CD4-positive, CD25-positive, alpha-beta regulatory T cell (primary cell): ENCODE measurements at regions not wholly inside any gene's neighbourhood (a gene's known extent, or its start where the extent isn't known, plus 50 kb on each side); places are given as distances from the start of the nearest gene placed in this dataset.

ENCODE experiments used
- ATAC-seq, 2 donors: fragments of 150-1000 bp; cut with Tn5 transposase; one replicate each; pipeline ENCODE4 v1.10.0; 2021; ENCODE audit warnings: low read depth in 2 of 2, moderate number of reproducible peaks in 2 of 2, moderate library complexity in 1 of 2
- DNase-seq, 3 donors: peaks; one replicate each; pipeline versions ENCODE4 v3.0.0 to v3.0.0-alpha.2; 2012 to 2022; ENCODE audit warnings: mixed read lengths in 1 of 3
- H3K27ac ChIP-seq: one replicate; pipeline ENCODE4 v1.7.0; 2013; ENCODE audit warnings: mild to moderate bottlenecking, low read length; ENCODE audit not compliant: insufficient read depth, poor library complexity, severe bottlenecking
- H3K27me3 ChIP-seq: one replicate; pipeline ENCODE4 v1.7.0; 2013; ENCODE audit warnings: low read length; ENCODE audit not compliant: control insufficient read depth, insufficient read depth
- H3K36me3 ChIP-seq: one replicate; pipeline ENCODE4 v1.7.0; 2013; ENCODE audit warnings: mild to moderate bottlenecking, low read length, moderate library complexity; ENCODE audit not compliant: control insufficient read depth, insufficient read depth
- H3K4me1 ChIP-seq: 2 replicates; pipeline ENCODE4 v1.7.0; 2013; ENCODE audit warnings: mild to moderate bottlenecking, low read length; ENCODE audit not compliant: insufficient read depth, control insufficient read depth, poor library complexity, severe bottlenecking
- H3K4me3 ChIP-seq: one replicate; pipeline ENCODE4 v1.7.0; 2013; ENCODE audit warnings: low read depth, mild to moderate bottlenecking, low read length, moderate library complexity
- H3K9me3 ChIP-seq, 2 experiments: 1 replicate in 1 of 2; 2 replicates in 1 of 2; pipeline ENCODE4 v1.7.0; 2013; ENCODE audit warnings: low read length in 2 of 2, mild to moderate bottlenecking in 1 of 2, moderate library complexity in 1 of 2; ENCODE audit not compliant: control insufficient read depth in 2 of 2
- H3K27ac Mint-ChIP-seq, 3 donors: one replicate each; pipeline ENCODE4 v1.8.0; 2020 to 2022; ENCODE audit warnings: mild to moderate bottlenecking in 3 of 3, mixed read lengths in 3 of 3, moderate library complexity in 2 of 3
- H3K27me3 Mint-ChIP-seq: one replicate; pipeline ENCODE4 v1.8.0; 2022; ENCODE audit warnings: mild to moderate bottlenecking, mixed read lengths
- H3K36me3 Mint-ChIP-seq: one replicate; pipeline ENCODE4 v1.8.0; 2020; ENCODE audit warnings: mixed read lengths
- H3K4me1 Mint-ChIP-seq, 4 donors: one replicate each; pipeline ENCODE4 v1.8.0; 2020 to 2022; ENCODE audit warnings: mixed read lengths in 4 of 4, mild to moderate bottlenecking in 1 of 4
- H3K4me3 Mint-ChIP-seq, 4 donors: one replicate each; pipeline ENCODE4 v1.8.0; 2020 to 2022; ENCODE audit warnings: mild to moderate bottlenecking in 4 of 4, mixed read lengths in 4 of 4, moderate library complexity in 3 of 4
- H3K9me3 Mint-ChIP-seq, 7 donors: one replicate each; pipeline ENCODE4 v1.8.0; 2020 to 2022; ENCODE audit warnings: mixed read lengths in 7 of 7, mild to moderate bottlenecking in 3 of 7, moderate library complexity in 2 of 7

GRCh38 chr2:119063177-119063576 lies 95.4 kb downstream of the C1QL2 start:
- DNase-seq: no peak
- H3K9me3 Mint-ChIP-seq: no peaks in the 10 kb centered on the region
- H3K27me3 Mint-ChIP-seq: no peaks in the 10 kb centered on the region
- Histone ChIP-seq H3K4me3 (no peak overlapping the region), H3K27me3 (no peaks in the 10 kb centered on the region), H3K9me3 (peaks cover 0 to 2% of the 10 kb centered on the region in 2 experiments), H3K27ac (no peak overlapping the region), H3K36me3 (no peaks in the 10 kb centered on the region), H3K4me1 (no peaks in the 10 kb centered on the region)
- no peak overlapping the region for H3K27ac Mint-ChIP-seq
- ATAC-seq: no peak
- no peaks in the 10 kb centered on the region for H3K36me3 Mint-ChIP-seq
- no peak overlapping the region for H3K4me3 Mint-ChIP-seq
- no peaks in the 10 kb centered on the region for H3K4me1 Mint-ChIP-seq

DNA sequence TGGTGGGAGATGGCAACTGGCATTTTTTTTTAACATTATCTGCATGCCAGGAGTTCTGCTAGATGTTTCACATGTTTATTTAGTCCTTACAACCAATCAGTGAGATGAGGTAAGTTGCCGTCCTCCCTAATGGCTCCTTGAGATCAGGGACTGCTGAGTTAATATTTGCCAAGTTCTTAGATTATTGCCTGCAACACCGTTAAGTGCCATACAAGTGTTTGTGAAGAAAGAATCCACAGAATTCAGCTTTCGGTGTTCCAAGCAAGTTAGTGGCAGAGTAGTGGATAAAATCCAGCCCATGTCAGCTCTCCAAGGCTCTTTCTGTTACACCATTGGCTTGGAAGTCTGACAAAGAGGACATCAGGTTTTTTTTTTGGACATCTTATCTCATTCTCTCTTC lies 95.9 kb downstream of the C1QL2 start:
- Histone ChIP-seq H3K4me3 (no peak overlapping the region), H3K9me3 (peaks cover 0 to 2% of the 10 kb centered on the region in 2 experiments), H3K4me1 (no peaks in the 10 kb centered on the region), H3K27me3 (no peaks in the 10 kb centered on the region), H3K27ac (no peak overlapping the region), H3K36me3 (no peaks in the 10 kb centered on the region)
- Mint-ChIP-seq H3K4me3 (no peak overlapping the region), H3K27me3 (no peaks in the 10 kb centered on the region), H3K4me1 (no peaks in the 10 kb centered on the region), H3K27ac (no peak overlapping the region), H3K9me3 (no peaks in the 10 kb centered on the region), H3K36me3 (no peaks in the 10 kb centered on the region)
- DNase-seq: no peak
- ATAC-seq: no peak

DNA sequence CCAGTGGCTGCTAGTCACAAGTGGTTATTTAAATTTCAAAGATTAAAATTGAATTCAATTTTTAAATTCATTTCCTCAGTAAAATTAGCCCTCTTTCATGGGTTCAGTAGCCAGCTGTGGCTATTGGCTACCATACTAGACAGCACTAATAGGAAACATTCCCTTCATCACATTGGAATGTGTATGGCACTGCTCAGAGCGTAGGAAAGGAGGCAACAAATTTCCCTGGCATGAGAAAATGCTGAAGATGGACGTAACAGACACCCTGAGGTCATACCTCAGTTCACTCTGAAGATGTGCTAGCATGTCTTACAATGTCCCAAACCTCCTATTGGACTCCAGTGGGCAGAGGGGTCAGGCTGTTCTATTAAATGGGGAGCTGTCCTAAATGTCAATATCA lies 96.4 kb downstream of the C1QL2 start:
- Mint-ChIP-seq H3K4me3 (no peak overlapping the region), H3K9me3 (no peaks in the 10 kb centered on the region), H3K36me3 (no peaks in the 10 kb centered on the region), H3K4me1 (no peaks in the 10 kb centered on the region), H3K27ac (no peak overlapping the region), H3K27me3 (no peaks in the 10 kb centered on the region)
- DNase-seq: no peak
- no peak overlapping the region for H3K4me3 ChIP-seq
- H3K36me3 ChIP-seq: no peaks in the 10 kb centered on the region
- ATAC-seq: no peak
- H3K27ac ChIP-seq: no peak overlapping the region
- H3K9me3 ChIP-seq: peaks cover 0 to 2% of the 10 kb centered on the region in 2 experiments
- H3K4me1 ChIP-seq: no peaks in the 10 kb centered on the region
- H3K27me3 ChIP-seq: no peaks in the 10 kb centered on the region

GRCh38 chr2:119059940-119060339 lies 98.6 kb downstream of the C1QL2 start:
- H3K4me3 Mint-ChIP-seq: no peak overlapping the region
- no peaks in the 10 kb centered on the region for H3K27me3 ChIP-seq
- H3K36me3 Mint-ChIP-seq: no peaks in the 10 kb centered on the region

GRCh38 chr2:119059287-119059686 lies 99.3 kb downstream of the C1QL2 start:
- no peaks in the 10 kb centered on the region for H3K27me3 Mint-ChIP-seq
- Histone ChIP-seq H3K4me3 (no peak overlapping the region), H3K9me3 (peaks cover 0 to 2% of the 10 kb centered on the region in 2 experiments), H3K4me1 (no peaks in the 10 kb centered on the region), H3K27ac (no peak overlapping the region), H3K27me3 (no peaks in the 10 kb centered on the region), H3K36me3 (no peaks in the 10 kb centered on the region)
- H3K36me3 Mint-ChIP-seq: no peaks in the 10 kb centered on the region
- H3K27ac Mint-ChIP-seq: no peak overlapping the region
- DNase-seq (no peak), ATAC-seq (no peak)
- H3K4me3 Mint-ChIP-seq: no peak overlapping the region
- peaks cover 0 to 4% (median 3%) of the 10 kb centered on the region in 7 donors for H3K9me3 Mint-ChIP-seq
- H3K4me1 Mint-ChIP-seq: no peaks in the 10 kb centered on the region

More at GRCh38 chr2:119059940-119060339, 98.6 kb downstream of the C1QL2 start:
- Histone ChIP-seq H3K4me3 (no peak overlapping the region), H3K9me3 (peaks cover 0 to 2% of the 10 kb centered on the region in 2 experiments), H3K36me3 (no peaks in the 10 kb centered on the region), H3K4me1 (no peaks in the 10 kb centered on the region), H3K27ac (no peak overlapping the region)
- no peak for ATAC-seq
- no peak for DNase-seq
- Mint-ChIP-seq H3K27me3 (no peaks in the 10 kb centered on the region), H3K9me3 (peaks cover 0 to 3% (median 0%) of the 10 kb centered on the region in 7 donors), H3K27ac (no peak overlapping the region), H3K4me1 (no peaks in the 10 kb centered on the region)

- Histone ChIP-seq H3K36me3 (no peaks in the 10 kb centered on the region), H3K27me3 (no peaks in the 10 kb centered on the region), H3K9me3 (no peaks in the 10 kb centered on the region), H3K4me3 (no peak overlapping the region), H3K4me1 (no peaks in the 10 kb centered on the region), H3K27ac (no peak overlapping the region)
- Mint-ChIP-seq H3K9me3 (peaks cover 0 to 5% (median 3%) of the 10 kb centered on the region in 7 donors), H3K27ac (no peak overlapping the region), H3K36me3 (no peaks in the 10 kb centered on the region), H3K4me3 (no peak overlapping the region), H3K4me1 (no peaks in the 10 kb centered on the region), H3K27me3 (no peaks in the 10 kb centered on the region)
- DNase-seq (no peak), ATAC-seq (no peak)
These were observed 104.7 kb downstream of the C1QL2 start for GRCh38 chr2:119053700-119054436.

- H3K27ac Mint-ChIP-seq: no peak overlapping the region
- DNase-seq: no peak
- Histone ChIP-seq H3K9me3 (no peaks in the 10 kb centered on the region), H3K4me3 (no peak overlapping the region), H3K27me3 (peaks cover 2% of the 10 kb centered on the region), H3K4me1 (no peaks in the 10 kb centered on the region), H3K27ac (no peak overlapping the region), H3K36me3 (no peaks in the 10 kb centered on the region)
- no peaks in the 10 kb centered on the region for H3K27me3 Mint-ChIP-seq
- peaks cover 0 to 5% (median 2%) of the 10 kb centered on the region in 7 donors for H3K9me3 Mint-ChIP-seq
- no peak for ATAC-seq
- no peaks in the 10 kb centered on the region for H3K4me1 Mint-ChIP-seq
- no peaks in the 10 kb centered on the region for H3K36me3 Mint-ChIP-seq
- no peak overlapping the region for H3K4me3 Mint-ChIP-seq
These were observed 107.3 kb downstream of the C1QL2 start for GRCh38 chr2:119051263-119051662.
